Body of pancreas (tissue), 4 donors: ENCODE measurements at regions not wholly inside any gene's neighbourhood (a gene's known extent, or its start where the extent isn't known, plus 50 kb on each side); places are given as distances from the start of the nearest gene placed in this dataset.

Experiments used
- POLR2A ChIP-seq, 3 donors: fragments of 450-650 bp; IDR thresholded peaks; one replicate each; pipeline ENCODE4 v1.6.1; 2016; ENCODE audit warnings: antibody characterized with exemption in 3 of 3, mild to moderate bottlenecking in 2 of 3
- TF ChIP-seq, protein P1 (sequence below), 7 experiments: fragments of 450-650 bp in 4 of 7; fragments of 200-600 bp in 3 of 7; sonication (generic) in 3 of 7; IDR thresholded peaks; one replicate each; pipeline ENCODE4 v1.5.1; 2016 to 2019; ENCODE audit warnings: antibody characterized with exemption in 7 of 7

- TF ChIP-seq, protein P1, sequence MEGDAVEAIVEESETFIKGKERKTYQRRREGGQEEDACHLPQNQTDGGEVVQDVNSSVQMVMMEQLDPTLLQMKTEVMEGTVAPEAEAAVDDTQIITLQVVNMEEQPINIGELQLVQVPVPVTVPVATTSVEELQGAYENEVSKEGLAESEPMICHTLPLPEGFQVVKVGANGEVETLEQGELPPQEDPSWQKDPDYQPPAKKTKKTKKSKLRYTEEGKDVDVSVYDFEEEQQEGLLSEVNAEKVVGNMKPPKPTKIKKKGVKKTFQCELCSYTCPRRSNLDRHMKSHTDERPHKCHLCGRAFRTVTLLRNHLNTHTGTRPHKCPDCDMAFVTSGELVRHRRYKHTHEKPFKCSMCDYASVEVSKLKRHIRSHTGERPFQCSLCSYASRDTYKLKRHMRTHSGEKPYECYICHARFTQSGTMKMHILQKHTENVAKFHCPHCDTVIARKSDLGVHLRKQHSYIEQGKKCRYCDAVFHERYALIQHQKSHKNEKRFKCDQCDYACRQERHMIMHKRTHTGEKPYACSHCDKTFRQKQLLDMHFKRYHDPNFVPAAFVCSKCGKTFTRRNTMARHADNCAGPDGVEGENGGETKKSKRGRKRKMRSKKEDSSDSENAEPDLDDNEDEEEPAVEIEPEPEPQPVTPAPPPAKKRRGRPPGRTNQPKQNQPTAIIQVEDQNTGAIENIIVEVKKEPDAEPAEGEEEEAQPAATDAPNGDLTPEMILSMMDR (IDR thresholded peaks at IDR 0.05): no peak
- TF ChIP-seq POLR2A (IDR thresholded peaks at IDR 0.05): no peak
These were observed 87.9 kb upstream of the SPAG17 start for GRCh38 chr1:118272884-118273283.
